ENCODE measurements at regions not wholly inside any gene's neighbourhood (a gene's known extent, or its start where the extent isn't known, plus 50 kb on each side); places are given as distances from the start of the nearest gene placed in this dataset.

DNA sequence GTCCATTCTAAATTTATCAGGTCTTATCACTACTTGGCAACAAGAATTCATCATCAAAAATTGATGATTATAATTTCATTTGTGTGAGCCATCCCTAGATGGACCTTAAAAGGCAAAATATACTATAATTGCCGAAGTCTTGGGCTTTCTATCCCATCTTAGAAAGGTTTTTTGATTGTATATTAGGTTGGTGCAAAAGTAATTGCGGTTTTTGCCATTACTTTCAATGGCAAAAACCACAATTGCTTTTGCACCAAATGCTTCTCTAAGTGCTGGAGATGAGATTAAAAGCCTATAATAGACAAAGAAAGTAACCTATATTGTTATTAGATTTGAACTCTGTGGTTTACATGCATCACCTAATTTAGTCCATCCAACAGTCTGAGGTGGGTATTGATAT is 612.9 kb downstream of the ZNF385D start:
- Mint-ChIP-seq H3K9me3 (peaks cover 0 to 6% (median 1%) of the 10 kb centered on the region in 7 donors), H3K36me3 (no peaks in the 10 kb centered on the region), H3K4me3 (no peak overlapping the region), H3K27ac (no peak overlapping the region), H3K4me1 (no peaks in the 10 kb centered on the region), H3K27me3 (ENCODE audit: low read depth in 3 of 3) (no peaks in the 10 kb centered on the region)
- Histone ChIP-seq H3K4me3 (replicated peaks in 1 of 3; ENCODE audit: low read depth in 2 of 3, low read length in 3 of 3) (no peak overlapping the region), H3K79me2 (ENCODE audit: insufficient read depth, low read length) (no peaks in the 10 kb centered on the region), H3K36me3 (replicated peaks in 1 of 2; ENCODE audit: control insufficient read depth in 1 of 2, insufficient read depth in 2 of 2, low read length in 2 of 2) (no peaks in the 10 kb centered on the region), H4K20me1 (ENCODE audit: insufficient read depth, low read length) (no peaks in the 10 kb centered on the region), H3K27ac (ENCODE audit: low read depth in 1 of 2, low read length in 2 of 2) (no peak overlapping the region), H2AFZ (ENCODE audit: insufficient read depth, low read depth, low read length, poor library complexity, severe bottlenecking) (no peak overlapping the region), H3K27me3 (ENCODE audit: control insufficient read depth in 2 of 2, insufficient read depth in 2 of 2, low read length in 2 of 2) (no peaks in the 10 kb centered on the region), H3K4me2 (replicated peaks; ENCODE audit: extremely low read depth, low read length, poor library complexity, severe bottlenecking) (no peak overlapping the region), H3K9ac (ENCODE audit: insufficient read depth, low read length, poor library complexity, severe bottlenecking) (no peak overlapping the region), H3K4me1 (ENCODE audit: control insufficient read depth in 1 of 2, insufficient read depth in 2 of 2, low read length in 2 of 2) (no peaks in the 10 kb centered on the region), H3K9me3 (replicated peaks in 1 of 2; ENCODE audit: control insufficient read depth in 1 of 2, insufficient read depth in 1 of 2, low read length in 2 of 2) (peaks cover 4 to 5% of the 10 kb centered on the region in 2 donors)
- intact Hi-C loops (cut with micrococcal nuclease): no loop called here
- TF ChIP-seq, protein P1, sequence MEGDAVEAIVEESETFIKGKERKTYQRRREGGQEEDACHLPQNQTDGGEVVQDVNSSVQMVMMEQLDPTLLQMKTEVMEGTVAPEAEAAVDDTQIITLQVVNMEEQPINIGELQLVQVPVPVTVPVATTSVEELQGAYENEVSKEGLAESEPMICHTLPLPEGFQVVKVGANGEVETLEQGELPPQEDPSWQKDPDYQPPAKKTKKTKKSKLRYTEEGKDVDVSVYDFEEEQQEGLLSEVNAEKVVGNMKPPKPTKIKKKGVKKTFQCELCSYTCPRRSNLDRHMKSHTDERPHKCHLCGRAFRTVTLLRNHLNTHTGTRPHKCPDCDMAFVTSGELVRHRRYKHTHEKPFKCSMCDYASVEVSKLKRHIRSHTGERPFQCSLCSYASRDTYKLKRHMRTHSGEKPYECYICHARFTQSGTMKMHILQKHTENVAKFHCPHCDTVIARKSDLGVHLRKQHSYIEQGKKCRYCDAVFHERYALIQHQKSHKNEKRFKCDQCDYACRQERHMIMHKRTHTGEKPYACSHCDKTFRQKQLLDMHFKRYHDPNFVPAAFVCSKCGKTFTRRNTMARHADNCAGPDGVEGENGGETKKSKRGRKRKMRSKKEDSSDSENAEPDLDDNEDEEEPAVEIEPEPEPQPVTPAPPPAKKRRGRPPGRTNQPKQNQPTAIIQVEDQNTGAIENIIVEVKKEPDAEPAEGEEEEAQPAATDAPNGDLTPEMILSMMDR (IDR thresholded peaks at IDR 0.05): no peak
- no peak for DNase-seq
- no CpG with 5 or more reads among the region's 2 CpGs for WGBS (ENCODE audit: insufficient coverage)

DNA sequence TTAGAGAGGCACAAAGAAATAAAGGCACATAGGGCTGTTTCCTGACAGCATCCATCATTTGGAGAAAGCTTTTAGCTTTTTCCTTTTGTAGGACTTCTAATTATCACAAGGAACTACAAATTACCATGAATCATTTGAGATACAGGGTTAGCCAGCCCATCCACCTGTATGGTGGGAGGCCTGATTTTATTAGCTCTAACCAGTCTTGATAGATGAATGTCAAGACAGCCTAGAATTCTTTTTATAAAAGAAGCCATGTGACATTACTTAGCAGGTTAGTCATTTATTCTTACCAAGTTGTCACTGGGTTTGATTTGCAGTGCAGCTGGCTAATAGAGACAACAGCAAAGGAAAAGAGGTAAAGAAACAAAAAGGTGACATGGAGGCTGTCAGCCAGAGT is 618.1 kb downstream of the ZNF385D start:
- H3K4me1 ChIP-seq (ENCODE audit: control insufficient read depth in 1 of 2, insufficient read depth in 2 of 2, low read length in 2 of 2): no peaks in the 10 kb centered on the region
- intact Hi-C loops (cut with micrococcal nuclease): no loop called here
- no peak overlapping the region for H3K4me3 Mint-ChIP-seq
- H3K27ac Mint-ChIP-seq: no peak overlapping the region
- no peaks in the 10 kb centered on the region for H3K9me3 ChIP-seq (replicated peaks in 1 of 2; ENCODE audit: control insufficient read depth in 1 of 2, insufficient read depth in 1 of 2, low read length in 2 of 2)
- no peak overlapping the region for H3K4me3 ChIP-seq (replicated peaks in 1 of 3; ENCODE audit: low read depth in 2 of 3, low read length in 3 of 3)
- no peaks in the 10 kb centered on the region for H3K27me3 Mint-ChIP-seq (ENCODE audit: low read depth in 3 of 3)
- no peak overlapping the region for H3K27ac ChIP-seq (ENCODE audit: low read depth in 1 of 2, low read length in 2 of 2)
- no peaks in the 10 kb centered on the region for H3K36me3 Mint-ChIP-seq
- H3K9ac ChIP-seq (ENCODE audit: insufficient read depth, low read length, poor library complexity, severe bottlenecking): no peak overlapping the region
- H3K4me2 ChIP-seq (replicated peaks; ENCODE audit: extremely low read depth, low read length, poor library complexity, severe bottlenecking): no peak overlapping the region
- TF ChIP-seq, protein P1 (IDR thresholded peaks at IDR 0.05): no peak
- H3K9me3 Mint-ChIP-seq: peaks cover 2 to 6% (median 3%) of the 10 kb centered on the region in 7 donors
- no peaks in the 10 kb centered on the region for H3K4me1 Mint-ChIP-seq
- no peaks in the 10 kb centered on the region for H3K36me3 ChIP-seq (replicated peaks in 1 of 2; ENCODE audit: control insufficient read depth in 1 of 2, insufficient read depth in 2 of 2, low read length in 2 of 2)
- no peaks in the 10 kb centered on the region for H4K20me1 ChIP-seq (ENCODE audit: insufficient read depth, low read length)
- DNase-seq: no peak
- no peaks in the 10 kb centered on the region for H3K79me2 ChIP-seq (ENCODE audit: insufficient read depth, low read length)
- no peak overlapping the region for H2AFZ ChIP-seq (ENCODE audit: insufficient read depth, low read depth, low read length, poor library complexity, severe bottlenecking)
- H3K27me3 ChIP-seq (ENCODE audit: control insufficient read depth in 2 of 2, insufficient read depth in 2 of 2, low read length in 2 of 2): no peaks in the 10 kb centered on the region

Data from CD14-positive monocyte (primary cell).